H1 (cell line): ENCODE measurements at regions not wholly inside any gene's neighbourhood (a gene's known extent, or its start where the extent isn't known, plus 50 kb on each side); places are given as distances from the start of the nearest gene placed in this dataset.

Experiments
- CTCF ChIA-PET: fragments of 300-600 bp; sonication (Branson Sonifier 250); formaldehyde crosslinking; loops from one replicate; lab custom pipeline; 2021; ENCODE audit not compliant: partially characterized antibody; lab: Charles Lee
- POLR2A ChIA-PET: fragments of 300-600 bp; sonication (Branson Sonifier 250); formaldehyde crosslinking; loops from one replicate; lab custom pipeline; 2021; ENCODE audit warnings: inconsistent platforms; ENCODE audit not compliant: partially characterized antibody; lab: Charles Lee
- DNase-seq, 2 experiments: peaks; one replicate each; pipeline versions ENCODE4 v3.0.0 to v3.0.0-alpha.2; 2010 to 2022; ENCODE audit warnings: low spot score in 2 of 2, low read depth in 1 of 2, mixed read lengths in 1 of 2
- FAIRE-seq: peaks from 2 replicates; lab custom pipeline; 2011; peaks lifted over from hg19 to GRCh38; lab: Jason Lieb, UNC
- H2AFZ ChIP-seq: 2 replicates; pipeline ENCODE4 v1.8.1; 2012; ENCODE audit warnings: low read length, inconsistent platforms
- H2AK5ac ChIP-seq: 2 replicates; pipeline ENCODE4 v1.6.1; 2013; ENCODE audit warnings: low read depth, low read length
- H2BK120ac ChIP-seq: replicated peaks from 2 replicates; pipeline ENCODE3; 2013; ENCODE audit warnings: low read depth, low read length, inconsistent platforms
- H2BK12ac ChIP-seq: 2 replicates; pipeline ENCODE4 v1.6.1; 2013; ENCODE audit warnings: low read depth, low read length
- H2BK15ac ChIP-seq: 2 replicates; pipeline ENCODE4 v1.6.1; 2013; ENCODE audit warnings: low read length
- H2BK20ac ChIP-seq: 2 replicates; pipeline ENCODE4 v1.6.1; 2013; ENCODE audit warnings: low read length
- H2BK5ac ChIP-seq: 2 replicates; pipeline ENCODE4 v1.6.1; 2013; ENCODE audit warnings: low read depth, low read length
- H3K14ac ChIP-seq: 2 replicates; pipeline ENCODE4 v1.6.1; 2013; ENCODE audit warnings: inconsistent platforms; ENCODE audit not compliant: insufficient read length
- H3K18ac ChIP-seq: 2 replicates; pipeline ENCODE4 v1.6.1; 2013; ENCODE audit warnings: low read length; ENCODE audit errors: extremely low read depth
- H3K23ac ChIP-seq: 2 replicates; pipeline ENCODE4 v1.6.1; 2013; ENCODE audit warnings: inconsistent platforms; ENCODE audit not compliant: insufficient read length
- H3K23me2 ChIP-seq: 2 replicates; pipeline ENCODE4 v1.6.1; 2013; ENCODE audit warnings: low read depth, low read length
- H3K27ac ChIP-seq: 2 replicates; pipeline ENCODE4 v1.6.1; 2011; ENCODE audit warnings: low read depth, low read length, inconsistent platforms
- H3K27me3 ChIP-seq, 4 experiments: replicated peaks in 1 of 4; 1 replicate in 1 of 4; 2 replicates in 3 of 4; pipeline versions ENCODE4 v1.6.1 to v1.8.1; 2011 to 2013; ENCODE audit warnings: low read length in 3 of 4, mild to moderate bottlenecking in 3 of 4, inconsistent platforms in 2 of 4, mixed read lengths in 2 of 4, moderate library complexity in 1 of 4; ENCODE audit not compliant: control insufficient read depth in 3 of 4, insufficient read depth in 3 of 4; ENCODE audit errors: extremely low read depth in 1 of 4
- H3K36me3 ChIP-seq, 4 experiments: 2 replicates each; pipeline versions ENCODE4 v1.6.1 to v1.8.1; 2011 to 2013; ENCODE audit warnings: mild to moderate bottlenecking in 4 of 4, low read length in 3 of 4, moderate library complexity in 2 of 4, control low read depth in 1 of 4, inconsistent platforms in 1 of 4; ENCODE audit not compliant: insufficient read depth in 4 of 4, control insufficient read depth in 2 of 4
- H3K4ac ChIP-seq: replicated peaks from 2 replicates; pipeline ENCODE3; 2013; ENCODE audit warnings: low read length, low read depth, mixed read lengths, inconsistent platforms; ENCODE audit not compliant: insufficient read length
- H3K4me1 ChIP-seq, 4 experiments: replicated peaks in 1 of 4; 1 replicate in 1 of 4; 2 replicates in 3 of 4; pipeline versions ENCODE4 v1.6.1 to v1.8.1; 2011 to 2013; ENCODE audit warnings: low read length in 3 of 4, inconsistent platforms in 2 of 4, mixed read lengths in 1 of 4; ENCODE audit not compliant: insufficient read depth in 4 of 4, control insufficient read depth in 3 of 4
- H3K4me2 ChIP-seq, 2 experiments: 2 replicates each; pipeline versions ENCODE4 v1.6.1 to v1.8.1; 2011 to 2013; ENCODE audit warnings: low read depth in 2 of 2, low read length in 2 of 2, control low read depth in 1 of 2, inconsistent platforms in 1 of 2, mild to moderate bottlenecking in 1 of 2; ENCODE audit not compliant: insufficient read depth in 1 of 2
- H3K4me3 ChIP-seq, 4 experiments: fragments of 200-600, 300-600 bp in 1 of 4; sonication (generic), shearing (Covaris generic), sonication (Bioruptor Twin) in 1 of 4; 2 replicates each; pipeline versions ENCODE4 v1.5.1 to v1.8.1; 2011 to 2016; ENCODE audit warnings: low read length in 4 of 4, low read depth in 3 of 4, control low read depth in 2 of 4, inconsistent platforms in 2 of 4, mild to moderate bottlenecking in 2 of 4, mixed read lengths in 1 of 4, moderate library complexity in 1 of 4; ENCODE audit not compliant: insufficient read depth in 2 of 4; ENCODE audit errors: extremely low read depth in 1 of 4
- H3K56ac ChIP-seq: replicated peaks from 2 replicates; pipeline ENCODE3; 2013; ENCODE audit warnings: low read depth, mild to moderate bottlenecking, mixed read lengths, low read length, inconsistent platforms; ENCODE audit not compliant: insufficient read length
- H3K79me1 ChIP-seq: 2 replicates; pipeline ENCODE4 v1.6.1; 2013; ENCODE audit warnings: low read depth, low read length, control low read depth
- H3K79me2 ChIP-seq, 2 experiments: 2 replicates each; pipeline versions ENCODE4 v1.6.1 to v1.8.1; 2012 to 2013; ENCODE audit warnings: low read length in 2 of 2, mild to moderate bottlenecking in 2 of 2, inconsistent platforms in 1 of 2; ENCODE audit not compliant: insufficient read depth in 2 of 2, control insufficient read depth in 1 of 2
- H3K9ac ChIP-seq, 4 experiments: replicated peaks in 1 of 4; 1 replicate in 1 of 4; 2 replicates in 3 of 4; pipeline versions ENCODE4 v1.6.1 to v1.8.1; 2011 to 2013; ENCODE audit warnings: low read depth in 3 of 4, low read length in 3 of 4, control low read depth in 2 of 4, mild to moderate bottlenecking in 2 of 4, moderate library complexity in 2 of 4, inconsistent platforms in 1 of 4; ENCODE audit errors: extremely low read depth in 1 of 4
- H3K9me3 ChIP-seq, 2 experiments: 2 replicates each; pipeline versions ENCODE4 v1.6.1 to v1.8.1; 2012 to 2013; ENCODE audit warnings: mild to moderate bottlenecking in 2 of 2, moderate library complexity in 2 of 2, control low read depth in 1 of 2, inconsistent platforms in 1 of 2, low read depth in 1 of 2, low read length in 1 of 2, mixed read lengths in 1 of 2; ENCODE audit not compliant: insufficient read depth in 2 of 2
- H4K20me1 ChIP-seq, 2 experiments: replicated peaks in 1 of 2; 2 replicates each; pipeline versions ENCODE3 to v1.8.1; 2011 to 2013; ENCODE audit warnings: inconsistent platforms in 2 of 2, low read length in 2 of 2, mild to moderate bottlenecking in 1 of 2; ENCODE audit not compliant: insufficient read depth in 2 of 2, control insufficient read depth in 1 of 2
- H4K5ac ChIP-seq: 2 replicates; pipeline ENCODE4 v1.6.1; 2013; ENCODE audit warnings: low read length, low read depth, mixed read lengths, inconsistent platforms; ENCODE audit not compliant: insufficient read length
- H4K8ac ChIP-seq: 2 replicates; pipeline ENCODE4 v1.8.0; 2013; ENCODE audit warnings: mild to moderate bottlenecking, moderate library complexity, low read length, inconsistent platforms; ENCODE audit not compliant: insufficient read depth; ENCODE audit errors: extremely low read depth
- H4K91ac ChIP-seq: replicated peaks from 2 replicates; pipeline ENCODE3; 2013; ENCODE audit warnings: low read length, mixed read lengths, inconsistent platforms; ENCODE audit not compliant: insufficient read length
- ATF2 ChIP-seq: IDR thresholded peaks from 2 replicates; pipeline ENCODE4 v1.6.1; 2012; ENCODE audit warnings: low read length, inconsistent platforms
- CBX5 ChIP-seq: fragments of 300-800, 300-1000 bp; sonication (generic); IDR thresholded peaks from 2 replicates; pipeline ENCODE4 v1.7.1; 2016; ENCODE audit warnings: antibody characterized with exemption, low read length, low read depth
- E2F6 ChIP-seq: IDR thresholded peaks from 2 replicates; pipeline ENCODE4 v1.6.1; 2012; ENCODE audit warnings: inconsistent platforms
- GABPA ChIP-seq: IDR thresholded peaks from 2 replicates; pipeline ENCODE4 v1.6.1; 2011; ENCODE audit warnings: mild to moderate bottlenecking, low read length, moderate library complexity, borderline replicate concordance; ENCODE audit not compliant: insufficient read depth
- HDAC2 ChIP-seq, 2 experiments: fragments of 300-600 bp in 1 of 2; sonication (generic) in 1 of 2; IDR thresholded peaks; 2 replicates each; pipeline ENCODE4 v1.6.1; 2011 to 2012; ENCODE audit warnings: low read depth in 2 of 2, low read length in 2 of 2, mild to moderate bottlenecking in 2 of 2, moderate library complexity in 2 of 2, borderline replicate concordance in 1 of 2, inconsistent platforms in 1 of 2
- JUND ChIP-seq: IDR thresholded peaks from 2 replicates; pipeline ENCODE4 v1.6.1; 2011; ENCODE audit warnings: mild to moderate bottlenecking, improper control_type of control experiment, low read length
- NANOG ChIP-seq: IDR thresholded peaks from 2 replicates; pipeline ENCODE4 v1.6.1; 2011; ENCODE audit warnings: low read length, low read depth, mild to moderate bottlenecking, inconsistent platforms; ENCODE audit not compliant: insufficient read depth, poor library complexity, severe bottlenecking
- PHF8 ChIP-seq: fragments of 200-600 bp; sonication (generic); conservative IDR thresholded peaks from 2 replicates; pipeline ENCODE4 v1.7.1; 2012; ENCODE audit warnings: low read depth, mild to moderate bottlenecking, inconsistent platforms, low read length, moderate library complexity
- RXRA ChIP-seq: IDR thresholded peaks from 2 replicates; pipeline ENCODE4 v1.6.1; 2011; ENCODE audit warnings: low read depth, mild to moderate bottlenecking, low read length, moderate library complexity; ENCODE audit not compliant: insufficient read depth
- SRF ChIP-seq: IDR thresholded peaks from 2 replicates; pipeline ENCODE4 v1.6.1; 2011; ENCODE audit warnings: mild to moderate bottlenecking, low read depth, low read length, moderate library complexity
- TAF1 ChIP-seq: IDR thresholded peaks from 2 replicates; pipeline ENCODE4 v1.6.1; 2011; ENCODE audit warnings: mild to moderate bottlenecking, low read depth, low read length
- TEAD4 ChIP-seq: IDR thresholded peaks from 2 replicates; pipeline ENCODE4 v1.6.1; 2012; ENCODE audit warnings: low read depth, low read length, inconsistent platforms, mixed read lengths
- WGBS, 2 experiments: shearing (Covaris generic) in 1 of 2; methylation state at CpG; one replicate each; pipeline versions ENCODE4 v1.1.6 to v1.1.7; 2013 to 2015; ENCODE audit warnings: low lambda C conversion rate in 2 of 2, mixed read lengths in 2 of 2, inconsistent platforms in 1 of 2, low coverage in 1 of 2, missing lambda C conversion rate in 1 of 2; ENCODE audit not compliant: insufficient replicate concordance in 2 of 2, insufficient coverage in 1 of 2, insufficient read length in 1 of 2; ENCODE audit errors: extremely low coverage in 1 of 2, missing lambda C conversion rate in 1 of 2; 5-methylcytosine and 5-hydroxymethylcytosine counted together

- H2BK20ac ChIP-seq = no peak overlapping the region
- H3K79me1 ChIP-seq = no peaks in the 10 kb centered on the region
- H4K20me1 ChIP-seq = no peaks in the 10 kb centered on the region
- H3K23me2 ChIP-seq = no peaks in the 10 kb centered on the region
- no peak overlapping the region for H3K4ac ChIP-seq
- no peak overlapping the region for H2AFZ ChIP-seq
- H3K27me3 ChIP-seq = peaks cover 0 to 3% (median 0%) of the 10 kb centered on the region in 4 experiments; a peak in 1 of 7 replicates
- H2BK5ac ChIP-seq = no peak overlapping the region
- peaks cover 0 to 4% (median 0%) of the 10 kb centered on the region in 4 experiments; a peak in 1 of 7 replicates for H3K4me1 ChIP-seq
- H4K8ac ChIP-seq = no peak overlapping the region
- no peak overlapping the region for H3K27ac ChIP-seq
- 95% methylated on average over 4 of the region's 4 CpGs; no CpG with 5 or more reads in 1 of the 2 experiments for WGBS, 2 experiments
- H3K79me2 ChIP-seq = no peaks in the 10 kb centered on the region
- no peak overlapping the region for H3K4me2 ChIP-seq
- no peak overlapping the region for H3K14ac ChIP-seq
- H4K5ac ChIP-seq = no peak overlapping the region
- ChIA-PET POLR2A (no interaction called here), CTCF (interaction anchor here (1.2 to 1.7 kb wide), 2 partner anchors 41 to 145 kb away, joined by 3 to 7 read pairs; no protein-coding TSS in a partner anchor)
- DNase-seq (no peak), FAIRE-seq (no peak)
- H3K23ac ChIP-seq = no peak overlapping the region
- H3K56ac ChIP-seq = no peak overlapping the region
- no peak overlapping the region for H3K18ac ChIP-seq
- no peak overlapping the region for H4K91ac ChIP-seq
- no peaks in the 10 kb centered on the region for H3K9me3 ChIP-seq
- H2BK12ac ChIP-seq = no peak overlapping the region
- no peak overlapping the region for H2BK120ac ChIP-seq
- H3K9ac ChIP-seq = no peak overlapping the region
- no peak overlapping the region for H3K4me3 ChIP-seq
- H3K36me3 ChIP-seq = no peaks in the 10 kb centered on the region
- no peak overlapping the region for H2AK5ac ChIP-seq
- no peak overlapping the region for H2BK15ac ChIP-seq
- TF ChIP-seq GABPA (no peak), RXRA (no peak), ATF2 (no peak), PHF8 (no peak), JUND (no peak), E2F6 (no peak), HDAC2 (IDR thresholded peaks at IDR 0.05; ENCODE audit: borderline replicate concordance in 1 of 2, low read depth in 2 of 2, low read length in 2 of 2) (no peak), NANOG (no peak), CBX5 (no peak), SRF (no peak), TEAD4 (no peak), TAF1 (no peak)
These were observed 435.5 kb upstream of the CCL2 start for GRCh38 chr17:33819539-33819938.
